C4-2B (cell line): ENCODE measurements at regions not wholly inside any gene's neighbourhood (a gene's known extent, or its start where the extent isn't known, plus 50 kb on each side); places are given as distances from the start of the nearest gene placed in this dataset.
A peak's percentile ranks its signal among the peaks of the same experiment; 100 is the strongest.

Source experiments
- H3K27ac ChIP-seq: fragments of 450-650 bp; 2 replicates; pipeline ENCODE4 v1.5.1; 2017
- ZFX ChIP-seq: fragments of 450-650 bp; IDR thresholded peaks from 2 replicates; pipeline ENCODE4 v1.6.1; 2017
- TF ChIP-seq, protein P1 (sequence below): fragments of 450-650 bp; conservative IDR thresholded peaks from 2 replicates; pipeline ENCODE4 v1.5.1; 2017; ENCODE audit warnings: mild to moderate bottlenecking

DNA sequence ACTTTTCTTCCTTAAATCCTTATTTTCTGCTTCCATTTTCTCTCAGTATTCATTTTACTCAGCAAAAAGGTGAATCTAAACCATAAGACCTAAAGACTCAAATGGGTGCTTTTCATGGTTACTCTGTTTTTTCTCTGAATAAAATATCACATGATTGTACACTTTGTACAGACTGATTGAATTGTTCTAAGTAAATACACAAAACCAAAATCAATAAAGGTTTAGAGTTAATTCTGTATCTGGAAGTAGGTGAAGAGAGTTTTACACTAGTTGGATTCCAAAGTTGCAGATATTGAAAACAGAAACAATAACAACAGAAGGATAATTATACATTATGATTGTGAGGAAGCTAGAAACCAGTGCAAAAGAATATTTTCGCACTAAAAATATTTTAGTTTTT is 546.2 kb downstream of the TUSC7 start:
- TF ChIP-seq, protein P1, sequence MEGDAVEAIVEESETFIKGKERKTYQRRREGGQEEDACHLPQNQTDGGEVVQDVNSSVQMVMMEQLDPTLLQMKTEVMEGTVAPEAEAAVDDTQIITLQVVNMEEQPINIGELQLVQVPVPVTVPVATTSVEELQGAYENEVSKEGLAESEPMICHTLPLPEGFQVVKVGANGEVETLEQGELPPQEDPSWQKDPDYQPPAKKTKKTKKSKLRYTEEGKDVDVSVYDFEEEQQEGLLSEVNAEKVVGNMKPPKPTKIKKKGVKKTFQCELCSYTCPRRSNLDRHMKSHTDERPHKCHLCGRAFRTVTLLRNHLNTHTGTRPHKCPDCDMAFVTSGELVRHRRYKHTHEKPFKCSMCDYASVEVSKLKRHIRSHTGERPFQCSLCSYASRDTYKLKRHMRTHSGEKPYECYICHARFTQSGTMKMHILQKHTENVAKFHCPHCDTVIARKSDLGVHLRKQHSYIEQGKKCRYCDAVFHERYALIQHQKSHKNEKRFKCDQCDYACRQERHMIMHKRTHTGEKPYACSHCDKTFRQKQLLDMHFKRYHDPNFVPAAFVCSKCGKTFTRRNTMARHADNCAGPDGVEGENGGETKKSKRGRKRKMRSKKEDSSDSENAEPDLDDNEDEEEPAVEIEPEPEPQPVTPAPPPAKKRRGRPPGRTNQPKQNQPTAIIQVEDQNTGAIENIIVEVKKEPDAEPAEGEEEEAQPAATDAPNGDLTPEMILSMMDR: no peak
- TF ChIP-seq ZFX: no peak
- no peak overlapping the region for H3K27ac ChIP-seq

DNA sequence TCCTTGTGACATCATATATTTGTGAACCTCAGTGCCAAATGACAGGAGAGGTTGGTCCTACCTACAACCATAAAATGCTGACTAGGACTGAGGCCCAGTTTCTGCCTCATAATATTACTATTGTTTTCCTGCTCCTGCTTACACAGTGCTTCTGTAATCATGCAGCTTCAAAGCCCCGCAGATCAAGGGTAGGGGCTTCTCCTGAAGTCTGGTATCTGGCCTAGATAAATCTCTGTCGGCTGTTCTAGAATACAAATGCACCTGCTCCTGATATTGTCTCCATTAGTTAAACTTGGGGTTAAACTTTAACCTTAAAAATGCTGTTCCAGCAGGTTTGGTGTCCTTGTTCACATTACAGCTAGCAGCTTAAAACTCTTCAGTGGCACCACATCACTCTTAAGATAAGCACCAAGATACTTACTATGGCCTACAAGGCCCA is 552.4 kb downstream of the TUSC7 start:
- TF ChIP-seq, protein P1: no peak
- TF ChIP-seq ZFX: no peak
- H3K27ac ChIP-seq: no peak overlapping the region; the same call in 1 of the 2 replicates

DNA sequence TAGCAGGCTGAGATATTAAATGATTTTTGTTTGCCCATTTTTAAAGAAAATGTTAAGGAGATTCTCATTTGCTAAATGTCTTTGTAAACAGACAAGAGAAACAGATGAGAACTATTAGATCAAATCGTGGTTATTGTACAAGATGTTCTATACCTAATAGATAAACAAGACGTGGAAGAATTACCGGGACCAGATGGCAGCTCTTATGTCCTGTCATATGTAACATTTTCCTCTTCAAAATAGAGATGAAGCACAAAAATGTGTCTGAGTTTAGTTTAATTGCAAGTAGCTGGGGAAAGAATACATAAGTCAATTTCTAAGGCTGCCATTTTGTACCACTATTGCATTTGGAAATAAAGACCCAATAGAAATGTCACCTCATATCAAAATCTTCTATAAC is 553.7 kb downstream of the TUSC7 start:
- no peak overlapping the region for H3K27ac ChIP-seq
- TF ChIP-seq ZFX: no peak
- TF ChIP-seq, protein P1: no peak

DNA sequence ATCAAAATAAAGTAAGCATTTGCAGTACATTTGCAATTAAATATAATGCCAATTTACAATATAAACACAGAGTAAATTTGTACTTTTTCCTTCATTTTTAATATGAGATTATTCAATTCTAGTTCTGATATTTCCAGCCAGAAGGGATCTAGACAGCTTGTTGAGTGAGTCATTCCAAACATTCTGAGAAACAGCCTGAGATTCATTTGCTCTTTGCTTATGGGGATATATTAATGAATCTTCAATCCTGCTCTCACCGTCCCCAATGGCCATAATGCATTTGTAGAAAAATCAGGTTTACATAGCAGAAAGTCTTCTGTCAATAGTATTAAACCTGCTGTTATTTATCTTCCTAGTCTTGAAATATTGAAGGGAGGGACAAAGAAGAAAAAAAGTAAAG is 554.2 kb downstream of the TUSC7 start:
- H3K27ac ChIP-seq: no peak overlapping the region
- TF ChIP-seq ZFX: no peak
- TF ChIP-seq, protein P1: no peak

DNA sequence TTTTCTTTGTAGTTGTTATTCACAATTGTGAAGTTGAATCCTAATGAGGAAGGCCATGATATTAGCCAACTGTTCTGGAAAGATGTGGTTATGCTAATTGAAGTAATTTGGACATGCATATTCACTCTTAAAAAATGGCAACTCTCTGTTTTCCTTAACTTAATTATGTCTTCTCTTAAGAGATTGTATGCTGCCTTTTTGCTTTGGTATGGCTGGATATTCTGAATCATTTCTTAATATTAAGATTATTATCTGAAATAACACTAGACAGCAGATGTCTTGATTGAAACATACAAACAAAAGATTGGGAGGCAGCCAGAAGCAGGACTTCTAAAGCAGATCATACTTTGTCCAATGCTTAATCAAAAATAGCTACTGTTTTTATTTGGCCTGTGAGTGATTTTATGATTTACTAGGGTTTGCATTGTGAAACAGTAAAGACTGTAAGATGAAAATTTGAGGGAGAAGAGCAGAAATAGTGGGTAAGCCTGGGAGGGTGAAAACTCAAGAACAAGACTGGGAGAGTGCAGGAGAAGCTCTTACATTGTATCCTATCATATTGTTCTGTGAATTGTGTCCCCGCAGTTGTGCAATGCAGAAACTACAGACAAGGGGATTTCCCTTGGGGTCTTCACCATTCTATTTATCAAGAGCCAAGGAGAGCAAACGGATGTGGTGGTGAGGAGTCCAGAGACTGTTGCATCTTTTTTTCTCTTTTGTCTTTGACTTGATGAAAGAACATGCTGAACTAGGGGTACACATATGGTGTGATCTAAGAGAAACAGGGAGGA is 554.8 kb downstream of the TUSC7 start:
- TF ChIP-seq ZFX: no peak
- TF ChIP-seq, protein P1: no peak
- H3K27ac ChIP-seq: no peak overlapping the region

DNA sequence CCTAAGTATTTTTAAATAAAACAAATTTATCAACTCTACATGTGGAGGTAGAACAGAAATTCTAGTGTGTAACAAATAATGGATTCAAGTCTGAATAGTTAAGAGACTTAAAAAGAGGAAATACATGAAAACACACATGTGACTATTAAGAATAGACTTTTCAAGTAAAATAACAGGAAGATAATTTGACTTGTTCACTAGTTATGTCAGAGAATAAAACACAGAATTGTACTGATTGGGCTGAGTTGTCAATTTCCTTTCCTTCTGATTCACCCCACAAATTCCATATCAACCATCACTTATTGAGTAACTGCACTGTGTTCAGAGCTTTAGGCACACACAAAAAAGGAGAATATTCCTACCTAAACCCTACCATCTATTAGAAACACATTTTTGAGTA is 557.2 kb downstream of the TUSC7 start:
- no peak overlapping the region for H3K27ac ChIP-seq
- TF ChIP-seq ZFX: no peak
- TF ChIP-seq, protein P1: no peak

DNA sequence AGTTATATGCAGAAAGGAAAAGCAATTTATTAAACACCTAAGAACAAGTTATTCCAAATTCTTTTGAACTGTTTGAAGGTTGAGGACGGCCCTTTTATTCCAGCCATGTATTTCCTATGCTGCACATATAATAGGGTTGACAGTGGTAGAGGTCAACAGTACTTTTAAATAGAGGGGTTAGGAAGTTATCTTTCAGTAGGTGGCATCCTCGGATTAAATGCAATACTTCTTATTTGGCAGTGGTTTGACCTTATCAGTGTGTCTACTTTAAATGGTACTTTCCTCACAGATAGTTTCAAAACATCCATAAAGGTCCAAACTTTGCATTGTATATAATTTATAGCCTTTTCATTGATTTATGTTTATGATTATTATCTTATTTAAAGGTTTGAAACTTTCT is 558.7 kb downstream of the TUSC7 start:
- H3K27ac ChIP-seq: no peak overlapping the region
- TF ChIP-seq ZFX: no peak
- TF ChIP-seq, protein P1: 0 out of 2 replicates have a peak, but pooled peaks have one; percentile 13
